HG02943 (cell line): ENCODE measurements at regions not wholly inside any gene's neighbourhood (a gene's known extent, or its start where the extent isn't known, plus 50 kb on each side); places are given as distances from the start of the nearest gene placed in this dataset.

ENCODE experiments used
- ATAC-seq: cut with Tn5 transposase; IDR thresholded peaks from one replicate; pipeline ENCODE4 v1.9.1; 2021; ENCODE audit warnings: mild to moderate bottlenecking, low read depth, moderate library complexity; ENCODE audit not compliant: unreplicated experiment

DNA sequence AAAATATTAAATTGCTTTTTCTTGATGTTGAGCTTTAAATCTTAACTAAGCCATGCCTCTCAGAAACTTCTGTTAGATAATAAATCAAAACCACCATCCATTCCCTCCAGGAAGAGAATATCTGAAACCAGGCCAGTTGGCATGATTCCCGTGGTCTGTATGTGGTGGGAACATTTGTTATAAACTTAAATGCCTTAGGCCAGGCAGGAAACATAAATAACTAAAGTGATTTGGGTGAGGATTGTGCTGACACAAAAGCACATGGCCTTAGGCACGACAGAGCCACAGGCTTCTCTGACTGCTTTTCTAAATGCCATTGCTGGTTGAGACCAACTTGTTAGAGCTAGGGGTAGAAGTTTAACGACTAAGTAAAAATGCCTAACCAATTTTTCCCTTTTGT is 255.9 kb downstream of the GABRG2 start:
- no peak for ATAC-seq

DNA sequence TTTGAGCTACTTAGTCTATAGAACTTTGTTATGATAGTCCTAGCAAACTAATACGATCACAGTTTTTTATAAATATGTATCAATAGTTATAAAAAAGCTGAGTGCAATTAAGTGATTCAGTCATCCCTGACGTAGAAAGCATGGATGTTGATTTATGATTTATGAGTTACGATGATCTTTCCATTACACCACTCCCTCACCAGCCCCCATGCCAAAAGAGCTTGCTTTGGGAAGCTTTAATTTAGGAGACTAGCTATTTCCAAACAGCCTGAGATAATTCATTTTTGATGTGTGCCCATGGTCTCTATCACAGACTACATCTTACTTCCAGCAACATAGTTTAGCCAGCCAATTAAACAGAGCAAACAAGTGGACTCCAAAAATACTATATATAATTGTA is 256.8 kb downstream of the GABRG2 start:
- ATAC-seq = no peak

DNA sequence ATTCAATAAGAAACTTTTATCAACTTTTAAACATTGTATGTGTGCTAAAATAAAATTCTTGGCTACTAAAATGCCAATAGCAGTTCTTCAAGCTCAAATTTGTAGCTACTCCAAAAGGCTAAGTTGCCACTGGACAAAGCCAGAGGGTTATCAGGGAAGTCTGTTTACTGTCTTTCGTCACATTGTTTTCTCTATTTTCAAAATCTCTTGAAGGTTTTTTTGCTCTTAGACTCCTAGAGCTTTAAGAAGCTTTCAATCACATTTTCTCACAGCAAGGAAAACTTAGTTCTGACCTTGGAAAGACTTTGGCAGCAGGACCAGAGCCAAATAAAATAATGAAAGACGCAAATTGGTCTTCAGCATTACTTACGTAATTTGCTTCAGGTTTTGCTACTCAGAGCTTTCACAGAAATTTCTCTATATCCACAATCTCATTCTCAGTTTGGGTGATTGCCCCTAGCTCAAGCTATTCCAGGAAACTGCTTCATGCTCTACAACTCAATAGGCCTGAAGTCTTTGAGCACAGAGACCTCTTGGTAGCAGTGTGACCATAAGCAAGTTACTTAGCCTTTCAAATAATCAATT is 257.7 kb downstream of the GABRG2 start:
- ATAC-seq = no peak

DNA sequence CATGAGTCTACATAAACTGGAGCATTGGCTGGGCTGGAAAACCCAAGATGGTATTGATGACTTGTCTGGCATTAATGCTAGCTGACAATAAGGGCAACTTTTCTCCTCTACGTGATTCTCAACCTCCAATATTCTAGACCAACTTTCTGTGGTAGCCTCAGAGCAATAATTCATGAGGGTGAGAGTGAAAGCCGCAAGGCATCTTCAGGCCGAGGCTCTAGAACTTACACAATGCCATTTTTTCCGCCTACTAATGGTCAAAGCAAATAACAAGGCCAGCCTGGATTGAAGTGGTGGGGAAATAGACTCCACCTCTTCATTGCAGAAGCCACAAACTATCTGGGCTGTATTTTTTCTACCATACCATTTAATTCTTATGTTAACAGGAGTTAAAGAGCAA is 267.4 kb downstream of the GABRG2 start:
- ATAC-seq = no peak

DNA sequence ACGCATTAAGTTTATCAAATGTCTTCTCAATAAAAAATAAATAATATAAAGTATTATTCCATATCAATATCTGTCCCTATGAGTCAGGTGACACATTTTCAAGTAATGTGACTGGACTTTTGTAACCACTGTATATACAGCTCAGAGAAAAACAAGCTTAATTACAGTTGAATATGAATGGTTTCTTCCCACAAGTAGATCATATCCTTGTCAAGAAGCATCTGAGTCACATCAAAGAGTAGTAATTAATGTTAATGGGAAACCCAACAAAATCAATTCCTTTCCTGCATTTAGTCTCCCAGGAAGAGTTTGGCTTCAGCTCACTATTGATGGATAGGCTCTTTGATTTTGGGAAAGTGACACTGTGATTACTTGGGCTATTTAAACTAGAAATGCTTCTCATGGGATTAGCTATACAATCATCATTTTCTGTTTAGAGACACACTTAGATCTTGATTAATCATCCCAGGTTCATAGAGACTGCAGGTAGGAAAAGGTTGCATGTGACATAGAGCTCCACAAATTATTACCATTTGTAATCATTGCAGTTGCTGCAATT is 292.9 kb downstream of the GABRG2 start:
- ATAC-seq = no peak

- no peak for ATAC-seq
Observed at GRCh38 chr5:162372256-162372655, 304.7 kb downstream of the GABRG2 start.

DNA sequence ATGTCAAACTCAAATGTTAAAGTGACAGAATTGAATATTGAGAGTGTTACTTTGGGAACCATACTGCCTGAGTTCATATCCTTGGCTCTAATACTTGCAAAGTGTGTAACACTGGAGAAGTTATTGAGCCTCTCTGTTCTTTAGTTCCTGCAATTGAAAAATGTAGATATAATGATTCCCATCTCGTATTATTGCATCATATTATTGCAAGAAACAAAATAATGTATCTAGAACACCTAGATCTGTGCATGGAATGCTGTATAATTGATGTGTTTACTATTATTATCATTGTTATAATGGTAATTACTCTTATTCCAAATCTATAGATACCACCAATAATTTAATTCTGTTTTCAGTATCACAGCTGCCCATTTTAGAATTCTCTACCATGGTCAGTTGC is 310.3 kb downstream of the GABRG2 start:
- ATAC-seq = no peak

GRCh38 chr5:162382839-162383238 is 315.3 kb downstream of the GABRG2 start:
- ATAC-seq = no peak

DNA sequence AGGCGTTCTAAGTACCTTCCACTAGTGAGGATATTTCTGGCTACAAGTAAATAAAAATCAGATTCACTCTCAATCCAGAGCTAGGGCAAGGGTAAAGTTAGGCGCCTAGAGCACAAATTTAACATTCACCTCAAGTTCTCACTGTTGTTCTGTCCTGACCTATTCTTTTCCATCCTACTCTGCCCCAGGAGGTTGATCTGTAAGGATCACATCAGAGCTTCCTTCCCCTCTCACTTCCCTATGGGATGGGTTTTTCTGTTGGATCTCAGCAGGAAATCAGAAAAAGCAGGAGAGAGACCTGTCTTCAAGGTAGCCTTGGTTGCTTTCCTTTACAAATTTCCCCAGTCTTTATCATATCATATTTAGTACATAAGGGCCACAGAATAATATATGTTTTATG is 316.7 kb downstream of the GABRG2 start:
- ATAC-seq = no peak

DNA sequence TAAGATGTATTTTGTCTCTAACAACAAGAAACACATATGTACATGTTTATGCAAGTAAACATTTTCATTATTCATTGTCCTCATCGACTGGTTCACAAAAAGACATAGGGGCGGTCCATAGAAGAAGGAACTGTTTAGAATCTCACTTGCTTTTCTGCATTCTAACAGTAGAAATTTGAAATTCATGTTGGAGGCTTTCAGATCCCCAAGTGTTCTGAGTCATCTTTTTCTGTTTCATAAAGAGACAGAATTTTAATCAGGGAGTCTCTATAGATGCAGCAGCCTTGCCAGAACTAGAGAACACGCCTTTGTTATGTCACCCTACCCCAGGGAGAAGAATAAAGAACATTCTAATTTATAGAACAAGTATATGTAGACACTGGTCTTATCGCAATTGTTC is 324.3 kb downstream of the GABRG2 start:
- no peak for ATAC-seq

DNA sequence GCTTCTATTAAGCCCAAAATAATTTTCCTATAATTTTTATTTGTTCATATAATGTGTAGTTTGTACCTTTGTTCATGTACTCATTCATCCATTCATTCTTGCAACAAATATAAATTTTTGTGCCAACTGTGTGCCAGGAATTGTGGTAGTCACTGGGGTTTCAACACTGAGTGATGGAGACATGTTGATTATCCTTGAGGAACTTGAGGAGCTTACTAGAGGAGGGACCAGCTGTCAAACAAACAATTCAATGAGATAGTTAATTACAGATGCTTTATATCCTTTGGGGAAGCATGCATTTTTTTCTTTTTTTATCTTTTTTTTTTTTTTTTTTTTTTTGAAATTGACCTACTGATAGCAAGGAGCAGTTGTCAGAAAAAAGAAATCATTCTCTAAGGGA is 324.8 kb downstream of the GABRG2 start:
- no peak for ATAC-seq

DNA sequence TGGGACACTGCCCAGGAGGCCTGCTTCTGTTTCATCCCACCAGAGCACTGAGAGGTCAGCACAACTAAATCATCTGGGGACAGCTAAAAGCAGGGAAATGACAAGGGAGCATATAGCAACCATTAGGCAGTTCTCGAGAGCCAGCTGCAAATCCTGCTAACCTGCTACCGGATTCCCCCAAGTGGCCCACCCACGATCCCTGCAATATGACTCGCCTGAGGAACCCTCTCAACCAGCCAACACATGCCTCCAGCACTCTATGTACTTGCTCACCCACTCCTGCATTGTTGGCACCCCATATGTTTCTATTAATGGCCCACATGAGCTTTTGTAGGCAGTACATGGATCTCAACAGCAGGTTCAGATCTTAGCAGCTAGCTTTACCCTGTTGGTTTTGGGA is 326.0 kb downstream of the GABRG2 start:
- no peak for ATAC-seq

GRCh38 chr5:162407614-162408013 is 340.0 kb downstream of the GABRG2 start:
- no peak for ATAC-seq

- no peak for ATAC-seq
Observed at GRCh38 chr5:162410365-162410764, 342.8 kb downstream of the GABRG2 start.

DNA sequence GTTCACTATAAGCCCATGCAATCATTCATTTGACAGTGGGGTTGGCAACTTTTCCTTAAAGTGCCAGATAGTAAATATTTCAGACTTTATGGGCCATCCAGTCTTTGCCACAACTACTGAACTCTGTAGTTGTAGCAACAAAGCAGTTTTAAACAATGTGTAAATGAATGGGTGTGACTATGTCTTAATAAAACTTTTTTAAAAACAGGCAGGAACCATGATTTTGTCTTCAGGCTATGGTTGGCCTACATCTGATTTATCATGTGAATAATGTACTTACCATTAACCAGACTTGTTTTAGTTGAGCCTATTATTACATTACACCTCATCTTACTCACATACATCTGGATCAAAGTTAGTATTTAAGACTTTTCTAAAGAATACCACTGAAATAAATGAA is 361.6 kb downstream of the GABRG2 start:
- ATAC-seq = no peak

DNA sequence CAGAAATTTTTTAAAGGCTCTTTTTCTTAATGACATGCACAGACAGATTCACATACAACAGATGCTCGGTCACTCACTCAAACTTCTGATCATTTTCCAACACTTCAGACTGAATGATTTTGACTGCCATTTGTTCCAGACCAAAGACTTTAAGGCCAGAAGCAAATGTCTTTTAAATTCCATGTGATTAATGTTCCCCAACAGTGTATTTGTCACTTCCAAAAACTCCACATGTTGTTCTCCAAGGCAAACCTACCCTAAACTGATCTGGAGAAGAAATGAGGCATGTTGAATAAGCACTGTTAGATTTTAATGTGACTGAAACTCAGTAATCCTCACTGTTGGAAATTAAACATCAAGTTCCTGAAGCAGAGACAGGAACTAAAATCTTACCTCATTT is 366.7 kb downstream of the GABRG2 start:
- no peak for ATAC-seq

DNA sequence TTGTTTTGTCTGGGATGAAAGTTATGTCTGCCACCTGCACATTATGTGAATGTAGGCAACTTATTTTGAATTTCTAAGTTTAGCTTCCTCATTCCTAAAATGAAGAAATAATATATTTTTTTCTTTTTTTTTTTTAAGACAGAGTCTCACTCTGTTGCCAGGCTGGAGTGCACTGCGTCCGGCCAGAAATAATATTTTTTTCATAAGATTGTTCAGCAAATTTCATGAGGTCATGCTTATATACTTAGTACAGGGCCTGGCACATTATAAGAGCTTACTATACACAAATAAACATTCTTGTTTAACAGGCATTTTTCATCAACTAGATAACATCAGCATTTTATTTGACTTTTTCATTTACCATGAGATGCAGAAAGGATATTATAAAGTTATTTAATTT is 368.5 kb downstream of the GABRG2 start:
- no peak for ATAC-seq

DNA sequence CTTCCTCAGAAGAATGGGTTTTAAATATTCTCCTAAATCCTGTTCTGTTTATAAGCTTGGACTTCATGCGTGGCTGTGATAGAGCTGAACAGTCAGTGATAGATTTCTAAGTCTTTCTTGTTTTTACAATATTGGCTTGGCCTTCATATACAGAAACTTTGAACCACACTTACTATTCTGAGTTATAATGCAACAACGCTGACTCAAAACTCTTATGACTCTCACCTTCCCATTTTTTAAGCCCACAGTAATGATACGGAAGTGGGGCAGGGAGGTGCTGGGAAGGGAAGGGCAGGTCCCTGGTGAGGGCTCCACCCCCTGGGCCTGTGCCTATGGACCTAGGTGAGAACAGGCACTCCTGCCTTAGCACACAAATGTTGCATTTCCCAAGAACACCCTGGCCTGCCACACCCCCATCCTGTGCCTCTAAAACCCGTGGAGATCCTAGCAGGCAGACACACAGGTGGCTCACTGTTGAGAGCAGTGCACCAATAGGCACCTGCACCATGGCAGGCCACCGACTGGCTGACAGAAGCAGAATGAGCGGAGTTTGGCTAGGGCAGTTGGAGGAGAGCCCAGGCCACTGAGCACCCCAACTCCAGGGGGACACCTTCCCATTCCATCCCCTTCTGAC is 376.7 kb downstream of the GABRG2 start:
- ATAC-seq = no peak

- no peak for ATAC-seq
Observed at GRCh38 chr5:162456086-162456485, 388.5 kb downstream of the GABRG2 start.

- ATAC-seq = no peak
Observed at GRCh38 chr5:162466011-162466410, 398.4 kb downstream of the GABRG2 start.

DNA sequence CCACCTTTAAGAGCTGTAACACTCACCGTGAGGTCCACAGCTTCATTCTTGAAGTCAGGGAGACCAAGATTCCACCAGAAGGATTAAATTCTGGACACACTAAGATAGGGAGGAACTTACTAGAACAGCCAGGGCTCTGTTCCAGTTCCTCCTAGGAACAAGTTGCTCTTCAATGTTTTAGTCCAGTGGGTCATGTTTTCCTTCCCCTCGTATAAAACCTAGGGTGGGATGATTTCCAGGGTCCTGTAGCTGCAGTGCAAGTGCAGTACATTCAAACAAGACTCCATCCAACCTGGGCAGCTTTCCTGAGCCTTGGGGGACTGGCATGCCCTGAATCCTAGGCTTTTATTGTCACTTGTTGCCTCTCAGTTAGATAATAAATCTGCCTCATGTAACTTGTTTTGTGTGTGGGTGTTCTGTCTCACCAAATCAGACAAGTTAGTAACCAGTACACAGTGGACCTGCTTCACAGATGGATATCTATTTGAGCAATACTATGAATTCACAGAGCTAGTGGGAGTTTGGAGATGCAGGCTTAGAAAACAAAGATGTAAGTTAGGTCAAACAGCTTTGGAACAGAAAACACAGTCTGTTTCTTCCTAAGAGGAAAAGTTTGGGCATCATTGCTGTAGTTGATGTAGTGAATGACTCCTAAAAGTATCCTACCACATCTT is 405.6 kb downstream of the GABRG2 start:
- ATAC-seq = no peak

- ATAC-seq = no peak
Observed at GRCh38 chr5:162474239-162474638, 406.7 kb downstream of the GABRG2 start.
